ENCODE measurements at regions not wholly inside any gene's neighbourhood (a gene's known extent, or its start where the extent isn't known, plus 50 kb on each side); places are given as distances from the start of the nearest gene placed in this dataset.

- H3K27me3 ChIP-seq, result no peaks in the 10 kb centered on the region
- no peaks in the 10 kb centered on the region for H3K4me1 ChIP-seq
- intact Hi-C loops (cut with DNase I; ENCODE audit: low total_unique reads), result no loop called here
- DNase-seq, result no peak
- no peak overlapping the region for H3K4me3 ChIP-seq
- no peak for TF ChIP-seq CTCF (IDR thresholded peaks at IDR 0.05)
- 79 to 84% methylated on average over 5 of the region's 5 CpGs for WGBS, 2 donors
- H3K27ac ChIP-seq, result no peak overlapping the region
- no peaks in the 10 kb centered on the region for H3K36me3 ChIP-seq (ENCODE audit: low read depth, missing control alignments)
- H3K9me3 ChIP-seq, result no peaks in the 10 kb centered on the region
Measured at GRCh38 chr11:26078231-26078821, 253.6 kb upstream of the ANO3 start.

GRCh38 chr11:26084313-26084712 is 247.6 kb upstream of the ANO3 start:
- Histone ChIP-seq H3K36me3 (ENCODE audit: low read depth, missing control alignments) (no peaks in the 10 kb centered on the region), H3K4me1 (no peaks in the 10 kb centered on the region), H3K9me3 (no peaks in the 10 kb centered on the region), H3K27ac (no peak overlapping the region), H3K4me3 (no peak overlapping the region), H3K27me3 (no peaks in the 10 kb centered on the region)
- DNase-seq, result no peak
- intact Hi-C loops (cut with DNase I; ENCODE audit: low total_unique reads), result no loop called here
- 77 to 81% methylated on average over 3 of the region's 3 CpGs for WGBS, 2 donors
- no peak for TF ChIP-seq CTCF (IDR thresholded peaks at IDR 0.05)
- no peak for TF ChIP-seq POLR2A (IDR thresholded peaks at IDR 0.05)

DNA sequence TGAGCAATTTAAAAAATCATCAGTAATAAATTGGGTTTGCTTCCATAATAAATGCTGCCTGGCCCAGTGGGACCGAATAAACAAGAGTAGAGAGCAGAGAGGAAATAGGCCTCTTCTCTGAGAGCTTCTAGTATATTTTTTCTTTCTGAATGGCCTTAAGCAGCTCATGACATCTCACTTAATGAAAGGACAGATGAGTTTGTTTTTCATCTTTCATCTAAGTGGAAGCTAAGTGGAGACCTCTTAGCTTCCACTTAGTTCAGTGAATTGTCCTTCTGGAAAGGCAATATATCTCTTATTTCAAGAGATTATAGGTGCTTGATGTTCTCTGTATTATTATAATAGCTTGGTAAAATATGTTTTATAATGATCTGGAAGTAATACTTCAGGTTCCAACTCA is 245.9 kb upstream of the ANO3 start:
- Histone ChIP-seq H3K4me3 (no peak overlapping the region), H3K27ac (no peak overlapping the region), H3K4me1 (no peaks in the 10 kb centered on the region), H3K36me3 (ENCODE audit: low read depth, missing control alignments) (no peaks in the 10 kb centered on the region), H3K27me3 (no peaks in the 10 kb centered on the region), H3K9me3 (no peaks in the 10 kb centered on the region)
- TF ChIP-seq CTCF (IDR thresholded peaks at IDR 0.05), result no peak
- TF ChIP-seq POLR2A (IDR thresholded peaks at IDR 0.05), result no peak
- intact Hi-C loops (cut with DNase I; ENCODE audit: low total_unique reads), result no loop called here
- no peak for DNase-seq
- WGBS, 2 donors, result 93% methylated on average over 1 of the region's 1 CpG

DNA sequence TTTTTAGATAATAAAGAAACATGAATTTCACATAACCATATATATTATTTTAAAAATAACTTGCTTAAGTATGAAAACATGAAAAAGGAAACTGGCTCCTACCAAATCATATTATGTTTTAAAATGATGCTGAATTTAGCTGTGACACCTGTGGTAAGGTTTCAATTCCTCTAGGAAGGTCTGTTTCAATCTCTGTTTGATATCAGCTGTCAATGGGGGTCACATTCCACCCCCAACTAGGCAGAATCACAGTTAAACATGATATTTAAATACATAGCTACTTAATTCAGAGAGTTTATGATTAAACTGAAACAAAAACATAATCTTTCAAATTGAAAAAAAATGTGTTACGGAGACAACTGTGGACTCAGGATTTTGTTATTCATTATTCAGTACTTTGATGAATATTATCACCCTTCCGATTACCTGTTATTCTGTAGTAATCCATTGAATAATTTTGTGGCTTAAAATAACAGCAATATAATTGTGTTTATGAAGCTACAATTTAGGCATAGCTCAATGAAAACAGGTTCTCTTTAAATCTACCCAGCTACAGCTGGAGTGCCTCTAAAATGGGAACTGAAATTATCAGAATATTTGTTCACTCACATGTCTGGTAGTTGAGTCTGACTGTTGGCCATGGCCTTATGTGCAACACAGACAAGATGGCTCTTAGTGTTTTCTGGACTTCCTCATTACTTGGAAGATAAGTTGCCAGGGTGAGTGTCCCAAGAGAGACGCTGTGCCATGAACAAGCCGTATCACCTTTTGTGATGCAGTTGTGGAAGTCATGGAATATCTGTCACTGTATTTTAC is 244.6 kb upstream of the ANO3 start:
- H3K9me3 ChIP-seq, result no peaks in the 10 kb centered on the region
- no peaks in the 10 kb centered on the region for H3K4me1 ChIP-seq
- DNase-seq, result no peak
- intact Hi-C loops (cut with DNase I; ENCODE audit: low total_unique reads), result no loop called here
- H3K4me3 ChIP-seq, result no peak overlapping the region
- TF ChIP-seq POLR2A (IDR thresholded peaks at IDR 0.05), result no peak
- no peaks in the 10 kb centered on the region for H3K27me3 ChIP-seq
- WGBS, 2 donors, result 92 to 95% methylated on average over 4 of the region's 4 CpGs
- no peaks in the 10 kb centered on the region for H3K36me3 ChIP-seq (ENCODE audit: low read depth, missing control alignments)
- H3K27ac ChIP-seq, result no peak overlapping the region

- WGBS, 2 donors, result 42 to 59% methylated on average over 1 of the region's 1 CpG
- Histone ChIP-seq H3K4me1 (no peaks in the 10 kb centered on the region), H3K9me3 (no peaks in the 10 kb centered on the region), H3K36me3 (ENCODE audit: low read depth, missing control alignments) (no peaks in the 10 kb centered on the region), H3K27ac (no peak overlapping the region), H3K27me3 (no peaks in the 10 kb centered on the region), H3K4me3 (no peak overlapping the region)
- no peak for TF ChIP-seq CTCF (IDR thresholded peaks at IDR 0.05)
- no peak for TF ChIP-seq POLR2A (IDR thresholded peaks at IDR 0.05)
- intact Hi-C loops (cut with DNase I; ENCODE audit: low total_unique reads), result no loop called here
- DNase-seq, result no peak
Measured at GRCh38 chr11:26088391-26088790, 243.5 kb upstream of the ANO3 start.
